Spleen (tissue), 11 donors: ENCODE measurements at regions not wholly inside any gene's neighbourhood (a gene's known extent, or its start where the extent isn't known, plus 50 kb on each side); places are given as distances from the start of the nearest gene placed in this dataset.

Source experiments
- DNase-seq: peaks from one replicate; pipeline ENCODE4 v3.0.0-alpha.2; 2020
- H3K27ac ChIP-seq, 8 donors: fragments of 200-600 bp; sonication (generic) in 7 of 8; 1 replicate in 4 of 8; 2 replicates in 4 of 8; pipeline versions ENCODE4 v1.5.0 to v1.8.0; 2016 to 2021; ENCODE audit warnings: inconsistent platforms in 4 of 8, mild to moderate bottlenecking in 4 of 8, moderate library complexity in 1 of 8
- H3K27me3 ChIP-seq, 7 donors: fragments of 200-600 bp; sonication (generic) in 6 of 7; replicated peaks in 1 of 7; 1 replicate in 4 of 7; 2 replicates in 3 of 7; pipeline versions ENCODE4 v1.5.0 to v1.8.0; 2016 to 2021; ENCODE audit warnings: inconsistent platforms in 3 of 7, mild to moderate bottlenecking in 1 of 7
- H3K36me3 ChIP-seq, 6 donors: fragments of 200-600 bp; sonication (generic) in 5 of 6; 1 replicate in 4 of 6; 2 replicates in 2 of 6; pipeline versions ENCODE4 v1.5.0 to v1.8.0; 2016 to 2021; ENCODE audit warnings: inconsistent platforms in 2 of 6
- H3K4me1 ChIP-seq, 6 donors: fragments of 200-600 bp; sonication (generic) in 5 of 6; 1 replicate in 3 of 6; 2 replicates in 3 of 6; pipeline versions ENCODE4 v1.5.0 to v1.8.0; 2016 to 2021; ENCODE audit warnings: inconsistent platforms in 3 of 6
- H3K4me3 ChIP-seq, 8 donors: fragments of 200-600 bp; sonication (generic) in 7 of 8; 1 replicate in 4 of 8; 2 replicates in 4 of 8; pipeline versions ENCODE4 v1.5.0 to v1.8.0; 2016 to 2021; ENCODE audit warnings: inconsistent platforms in 4 of 8, mild to moderate bottlenecking in 4 of 8, moderate library complexity in 2 of 8
- H3K9me3 ChIP-seq, 8 donors: fragments of 200-600 bp; sonication (generic) in 7 of 8; 1 replicate in 4 of 8; 2 replicates in 4 of 8; pipeline versions ENCODE4 v1.5.0 to v1.8.0; 2016 to 2021; ENCODE audit warnings: inconsistent platforms in 4 of 8
- CTCF ChIP-seq, 11 experiments: fragments of 200-600 bp in 7 of 11; fragments of 450-650 bp in 4 of 11; sonication (generic) in 4 of 11; IDR thresholded peaks in 8 of 11; conservative IDR thresholded peaks in 3 of 11; 1 replicate in 7 of 11; 2 replicates in 4 of 11; pipeline versions ENCODE4 v1.4.0 to v1.8.0; 2016 to 2021; ENCODE audit warnings: antibody characterized with exemption in 11 of 11, inconsistent platforms in 4 of 11, mild to moderate bottlenecking in 1 of 11
- POLR2A ChIP-seq, 3 donors: fragments of 450-650 bp; IDR thresholded peaks; one replicate each; pipeline ENCODE4 v1.5.1; 2017; ENCODE audit warnings: antibody characterized with exemption in 3 of 3, mild to moderate bottlenecking in 1 of 3
- POLR2AphosphoS5 ChIP-seq, 3 donors: sonication (generic); formaldehyde crosslinking; IDR thresholded peaks; one replicate each; pipeline ENCODE4 v1.5.1; 2017; ENCODE audit warnings: antibody characterized with exemption in 3 of 3
- WGBS, 5 donors: extraction: QIAGEN DNeasy Blood & Tissue Kit in 3 of 5; methylation state at CpG; one replicate each; pipeline versions ENCODE4 v1.1.5 to v1.1.7; 2013 to 2018; 5-methylcytosine and 5-hydroxymethylcytosine counted together
- intact Hi-C: fragments of 100-400 bp; cut with DNase I; formaldehyde crosslinking; loops from one replicate; pipeline ENCODE4 v1.15.0; 2023; ENCODE audit warnings: low total_unique reads
- donor health status: healthy with polysubstance abuse.
- donor health status: DM: no; HTN: no; CAD: no; lungs with moderate emphysema.
- donor health status: DM: no; HTN: no; CAD: no.
- donor health status: Bipolar disorder and iron deficiency.
- donor health status: healthy.
- donor health status: DM: no; HTN: no; CAD: no.
- donor health status: DM: yes; HTN: yes; CAD: no.

GRCh38 chr2:210792000-210792399 lies 235.6 kb downstream of the CPS1 start:
- no peaks in the 10 kb centered on the region for H3K4me1 ChIP-seq
- no peak overlapping the region for H3K27ac ChIP-seq
- TF ChIP-seq POLR2AphosphoS5 (IDR thresholded peaks at IDR 0.05) (no peak), CTCF (IDR thresholded peaks at IDR 0.05 in 8 of 11, conservative IDR thresholded peaks at IDR 0.05 in 3 of 11) (no peak), POLR2A (IDR thresholded peaks at IDR 0.05) (no peak)
- DNase-seq: no peak
- intact Hi-C loops: no loop called here
- H3K36me3 ChIP-seq: no peaks in the 10 kb centered on the region
- no peaks in the 10 kb centered on the region for H3K9me3 ChIP-seq
- 56 to 69% (median 57%) methylated on average over 3 of the region's 3 CpGs for WGBS, 5 donors
- no peaks in the 10 kb centered on the region for H3K27me3 ChIP-seq
- no peak overlapping the region for H3K4me3 ChIP-seq

- Histone ChIP-seq H3K4me1 (no peaks in the 10 kb centered on the region), H3K27me3 (no peaks in the 10 kb centered on the region), H3K36me3 (no peaks in the 10 kb centered on the region), H3K27ac (no peak overlapping the region), H3K4me3 (no peak overlapping the region), H3K9me3 (no peaks in the 10 kb centered on the region)
- TF ChIP-seq CTCF (IDR thresholded peaks at IDR 0.05 in 8 of 11, conservative IDR thresholded peaks at IDR 0.05 in 3 of 11) (no peak), POLR2A (IDR thresholded peaks at IDR 0.05) (no peak), POLR2AphosphoS5 (IDR thresholded peaks at IDR 0.05) (no peak)
- no peak for DNase-seq
- WGBS, 5 donors: 92 to 98% (median 94%) methylated on average over 4 of the region's 4 CpGs
- intact Hi-C loops: no loop called here
These were observed 239.1 kb downstream of the CPS1 start for GRCh38 chr2:210795506-210795905.

GRCh38 chr2:210798180-210798579 lies 241.8 kb downstream of the CPS1 start:
- intact Hi-C loops: no loop called here
- H3K36me3 ChIP-seq: no peaks in the 10 kb centered on the region
- no peaks in the 10 kb centered on the region for H3K4me1 ChIP-seq
- WGBS, 5 donors: 15 to 40% (median 31%) methylated on average over 1 of the region's 1 CpG
- no peaks in the 10 kb centered on the region for H3K9me3 ChIP-seq
- DNase-seq: no peak
- H3K4me3 ChIP-seq: no peak overlapping the region
- H3K27ac ChIP-seq: no peak overlapping the region
- no peaks in the 10 kb centered on the region for H3K27me3 ChIP-seq
- TF ChIP-seq POLR2A (IDR thresholded peaks at IDR 0.05): no peak
- no peak for TF ChIP-seq POLR2AphosphoS5 (IDR thresholded peaks at IDR 0.05)
- TF ChIP-seq CTCF (IDR thresholded peaks at IDR 0.05 in 8 of 11, conservative IDR thresholded peaks at IDR 0.05 in 3 of 11): no peak

- Histone ChIP-seq H3K27ac (no peak overlapping the region), H3K27me3 (no peaks in the 10 kb centered on the region), H3K36me3 (no peaks in the 10 kb centered on the region), H3K4me1 (no peaks in the 10 kb centered on the region), H3K9me3 (peaks cover 0 to 35% (median 14%) of the 10 kb centered on the region in 8 donors), H3K4me3 (no peak overlapping the region)
- TF ChIP-seq POLR2A (IDR thresholded peaks at IDR 0.05) (no peak), CTCF (IDR thresholded peaks at IDR 0.05 in 8 of 11, conservative IDR thresholded peaks at IDR 0.05 in 3 of 11) (no peak), POLR2AphosphoS5 (IDR thresholded peaks at IDR 0.05) (no peak)
- DNase-seq: no peak
- intact Hi-C loops: no loop called here
- 87 to 100% (median 90%) methylated on average over 1 of the region's 1 CpG for WGBS, 5 donors
These were observed 258.0 kb downstream of the CPS1 start for GRCh38 chr2:210814251-210815025.
